Suprapubic skin (tissue), 4 donors: ENCODE measurements at regions not wholly inside any gene's neighbourhood (a gene's known extent, or its start where the extent isn't known, plus 50 kb on each side); places are given as distances from the start of the nearest gene placed in this dataset.

Experiments
- DNase-seq, 2 donors: peaks; one replicate each; pipeline ENCODE4 v3.0.0-alpha.2; 2019; ENCODE audit warnings: low spot score in 2 of 2
- H3K27ac ChIP-seq: fragments of 200-600 bp; sonication (generic); one replicate; pipeline ENCODE4 v1.5.1; 2019
- H3K27me3 ChIP-seq: fragments of 200-600 bp; sonication (generic); one replicate; pipeline ENCODE4 v1.5.1; 2019
- H3K36me3 ChIP-seq: fragments of 200-600 bp; sonication (generic); one replicate; pipeline ENCODE4 v1.5.1; 2019
- H3K4me1 ChIP-seq: fragments of 200-600 bp; sonication (generic); one replicate; pipeline ENCODE4 v1.5.1; 2019
- H3K4me3 ChIP-seq: fragments of 200-600 bp; sonication (generic); one replicate; pipeline ENCODE4 v1.5.1; 2019; ENCODE audit warnings: mild to moderate bottlenecking
- H3K9me3 ChIP-seq: fragments of 200-600 bp; sonication (generic); one replicate; pipeline ENCODE4 v1.5.1; 2019
- EP300 ChIP-seq: sonication (generic); formaldehyde crosslinking; IDR thresholded peaks from one replicate; pipeline ENCODE4 v1.6.1; 2017; ENCODE audit warnings: antibody characterized with exemption
- POLR2A ChIP-seq, 2 donors: fragments of 450-650 bp; IDR thresholded peaks; one replicate each; pipeline ENCODE4 v1.6.1; 2017; ENCODE audit warnings: antibody characterized with exemption in 2 of 2, mild to moderate bottlenecking in 2 of 2, moderate library complexity in 2 of 2
- POLR2AphosphoS5 ChIP-seq, 3 donors: sonication (generic); formaldehyde crosslinking; IDR thresholded peaks; one replicate each; pipeline ENCODE4 v1.6.1; 2017; ENCODE audit warnings: antibody characterized with exemption in 3 of 3
- WGBS: methylation state at CpG from one replicate; pipeline ENCODE4 v1.1.5; 2018; 5-methylcytosine and 5-hydroxymethylcytosine counted together
- TF ChIP-seq, protein P1 (sequence below), 2 donors: fragments of 200-600 bp in 1 of 2; fragments of 450-650 bp in 1 of 2; sonication (generic) in 1 of 2; IDR thresholded peaks; one replicate each; pipeline ENCODE4 v1.5.1; 2016 to 2019; ENCODE audit warnings: antibody characterized with exemption in 2 of 2, mild to moderate bottlenecking in 1 of 2, moderate library complexity in 1 of 2

DNA sequence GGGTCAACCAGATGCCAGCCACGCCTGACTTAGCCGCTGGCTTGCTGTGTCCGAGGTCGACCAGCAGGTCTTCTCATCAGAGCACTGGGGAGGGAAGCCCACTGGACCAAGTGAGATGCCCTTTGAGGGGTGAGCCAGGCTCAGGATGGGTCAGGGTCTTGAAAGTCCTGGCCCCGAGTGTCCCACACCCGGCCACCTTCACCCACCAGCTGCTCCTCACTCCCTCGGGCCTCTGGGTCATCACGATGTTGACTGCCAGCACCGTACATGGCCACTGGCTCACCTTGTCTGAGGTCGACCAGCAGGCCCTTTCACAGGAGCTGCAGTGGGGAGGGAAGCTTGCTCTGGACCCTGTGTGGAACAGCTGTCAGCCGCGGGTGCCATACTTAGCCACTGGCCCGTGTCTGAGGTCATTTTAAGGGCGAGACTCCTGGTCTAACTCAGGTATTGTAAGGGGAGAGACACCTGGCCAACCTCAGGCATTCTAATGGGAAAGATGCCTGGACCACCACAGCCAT, 1361.3 kb downstream of the UQCRFS1 start:
- H3K27me3 ChIP-seq: no peaks in the 10 kb centered on the region
- H3K4me3 ChIP-seq: no peak overlapping the region
- H3K36me3 ChIP-seq: no peaks in the 10 kb centered on the region
- peaks cover 30% of the 10 kb centered on the region for H3K9me3 ChIP-seq
- TF ChIP-seq POLR2A (IDR thresholded peaks at IDR 0.05): no peak
- no peak for TF ChIP-seq POLR2AphosphoS5 (IDR thresholded peaks at IDR 0.05)
- no peak for TF ChIP-seq EP300
- TF ChIP-seq, protein P1, sequence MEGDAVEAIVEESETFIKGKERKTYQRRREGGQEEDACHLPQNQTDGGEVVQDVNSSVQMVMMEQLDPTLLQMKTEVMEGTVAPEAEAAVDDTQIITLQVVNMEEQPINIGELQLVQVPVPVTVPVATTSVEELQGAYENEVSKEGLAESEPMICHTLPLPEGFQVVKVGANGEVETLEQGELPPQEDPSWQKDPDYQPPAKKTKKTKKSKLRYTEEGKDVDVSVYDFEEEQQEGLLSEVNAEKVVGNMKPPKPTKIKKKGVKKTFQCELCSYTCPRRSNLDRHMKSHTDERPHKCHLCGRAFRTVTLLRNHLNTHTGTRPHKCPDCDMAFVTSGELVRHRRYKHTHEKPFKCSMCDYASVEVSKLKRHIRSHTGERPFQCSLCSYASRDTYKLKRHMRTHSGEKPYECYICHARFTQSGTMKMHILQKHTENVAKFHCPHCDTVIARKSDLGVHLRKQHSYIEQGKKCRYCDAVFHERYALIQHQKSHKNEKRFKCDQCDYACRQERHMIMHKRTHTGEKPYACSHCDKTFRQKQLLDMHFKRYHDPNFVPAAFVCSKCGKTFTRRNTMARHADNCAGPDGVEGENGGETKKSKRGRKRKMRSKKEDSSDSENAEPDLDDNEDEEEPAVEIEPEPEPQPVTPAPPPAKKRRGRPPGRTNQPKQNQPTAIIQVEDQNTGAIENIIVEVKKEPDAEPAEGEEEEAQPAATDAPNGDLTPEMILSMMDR (IDR thresholded peaks at IDR 0.05): no peak
- WGBS: 92% methylated on average over 5 of the region's 14 CpGs
- no peak overlapping the region for H3K27ac ChIP-seq
- no peak for DNase-seq
- H3K4me1 ChIP-seq: no peaks in the 10 kb centered on the region

DNA sequence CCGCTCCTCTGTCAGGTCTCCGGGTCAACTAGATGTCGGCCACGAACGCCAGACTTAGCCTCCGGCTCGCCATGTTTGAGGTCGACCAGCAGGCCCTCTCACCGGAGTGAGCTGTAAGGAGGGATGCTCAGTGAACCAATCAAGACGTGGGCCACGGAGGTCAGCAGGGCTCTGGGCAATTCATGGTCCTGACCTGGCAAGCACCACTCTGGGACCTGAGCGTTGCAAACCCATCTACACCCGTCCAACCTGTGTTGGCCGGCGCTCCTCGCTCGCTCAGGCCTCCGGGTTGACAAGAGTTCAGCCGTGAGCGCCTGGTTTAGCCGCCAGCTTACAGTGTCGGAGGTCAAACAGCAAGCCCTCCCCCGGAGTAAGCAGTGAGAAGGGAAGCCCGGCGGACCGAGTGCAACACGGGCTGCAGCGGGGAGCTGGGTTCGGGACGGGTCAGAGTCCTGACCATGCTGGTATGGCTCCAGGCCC, 1361.9 kb downstream of the UQCRFS1 start:
- DNase-seq: no peak
- Histone ChIP-seq H3K4me3 (no peak overlapping the region), H3K27me3 (no peaks in the 10 kb centered on the region), H3K4me1 (no peaks in the 10 kb centered on the region), H3K9me3 (peaks cover 30% of the 10 kb centered on the region), H3K27ac (no peak overlapping the region), H3K36me3 (no peaks in the 10 kb centered on the region)
- WGBS: 95% methylated on average over 7 of the region's 30 CpGs
- TF ChIP-seq, protein P1 (IDR thresholded peaks at IDR 0.05): no peak
- TF ChIP-seq EP300: no peak
- TF ChIP-seq POLR2AphosphoS5 (IDR thresholded peaks at IDR 0.05): no peak
- no peak for TF ChIP-seq POLR2A (IDR thresholded peaks at IDR 0.05)

- H3K4me3 ChIP-seq: no peak overlapping the region
- H3K9me3 ChIP-seq: peaks cover 26% of the 10 kb centered on the region
- H3K27ac ChIP-seq: no peak overlapping the region
- no peak for DNase-seq
- 86% methylated on average over 5 of the region's 5 CpGs for WGBS
- no peaks in the 10 kb centered on the region for H3K4me1 ChIP-seq
- H3K27me3 ChIP-seq: no peaks in the 10 kb centered on the region
- H3K36me3 ChIP-seq: no peaks in the 10 kb centered on the region
- TF ChIP-seq POLR2A (IDR thresholded peaks at IDR 0.05) (no peak), EP300 (no peak), POLR2AphosphoS5 (IDR thresholded peaks at IDR 0.05) (no peak)
- TF ChIP-seq, protein P1 (IDR thresholded peaks at IDR 0.05): no peak
These were observed 1366.0 kb downstream of the UQCRFS1 start for GRCh38 chr19:27846944-27847343.

DNA sequence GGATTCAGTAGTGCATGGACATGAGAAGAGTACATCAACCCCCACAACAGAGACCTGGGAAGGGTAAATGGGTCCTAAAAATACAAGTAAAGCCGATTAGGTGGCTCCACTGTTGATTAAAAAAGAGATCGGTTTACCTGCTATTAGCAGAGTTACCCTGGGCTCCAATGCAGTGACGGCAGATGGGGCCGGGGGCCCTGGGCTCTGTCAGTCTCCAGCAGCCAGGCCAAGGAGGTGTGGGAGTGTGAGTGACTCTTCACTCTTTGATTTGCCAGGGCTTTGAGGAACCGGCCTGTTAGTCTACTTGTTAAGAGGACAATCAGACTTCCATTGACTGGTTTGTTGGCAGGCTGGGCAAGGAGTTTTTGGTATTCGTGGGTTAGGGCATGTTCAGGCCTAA, 1368.7 kb downstream of the UQCRFS1 start:
- Histone ChIP-seq H3K9me3 (peaks cover 14% of the 10 kb centered on the region), H3K36me3 (no peaks in the 10 kb centered on the region), H3K27ac (no peak overlapping the region), H3K27me3 (no peaks in the 10 kb centered on the region), H3K4me1 (no peaks in the 10 kb centered on the region), H3K4me3 (no peak overlapping the region)
- WGBS: 84% methylated on average over 6 of the region's 6 CpGs
- no peak for DNase-seq
- TF ChIP-seq POLR2A (IDR thresholded peaks at IDR 0.05) (no peak), POLR2AphosphoS5 (IDR thresholded peaks at IDR 0.05) (no peak), EP300 (no peak)
- TF ChIP-seq, protein P1 (IDR thresholded peaks at IDR 0.05): no peak

DNA sequence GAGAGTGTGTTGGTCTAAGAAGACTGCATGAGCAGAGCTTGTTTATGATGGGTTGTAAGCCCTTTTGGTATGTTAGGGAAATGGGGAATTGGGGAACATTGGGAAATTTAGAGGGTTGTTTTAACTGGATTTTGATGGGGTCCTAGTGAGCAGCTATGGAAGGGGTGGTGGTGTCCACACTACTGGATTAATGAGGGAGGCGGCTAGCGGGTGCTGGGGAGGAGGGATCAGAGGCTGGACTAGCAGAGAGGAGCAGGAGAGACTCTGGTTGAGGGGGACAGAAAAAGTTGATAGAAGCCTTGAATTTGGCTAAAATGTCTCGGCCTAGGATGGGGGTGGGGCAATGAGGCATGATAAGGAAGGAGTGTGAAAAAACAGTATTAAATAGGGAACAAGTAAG, 1369.1 kb downstream of the UQCRFS1 start:
- Histone ChIP-seq H3K4me3 (no peak overlapping the region), H3K4me1 (no peaks in the 10 kb centered on the region), H3K27me3 (no peaks in the 10 kb centered on the region), H3K36me3 (no peaks in the 10 kb centered on the region), H3K9me3 (peaks cover 10% of the 10 kb centered on the region), H3K27ac (no peak overlapping the region)
- WGBS: 95% methylated on average over 3 of the region's 3 CpGs
- DNase-seq: no peak
- TF ChIP-seq EP300 (no peak), POLR2AphosphoS5 (IDR thresholded peaks at IDR 0.05) (no peak), POLR2A (IDR thresholded peaks at IDR 0.05) (no peak)
- TF ChIP-seq, protein P1 (IDR thresholded peaks at IDR 0.05): no peak
